GM21529 (cell line): ENCODE measurements at regions not wholly inside any gene's neighbourhood (a gene's known extent, or its start where the extent isn't known, plus 50 kb on each side); places are given as distances from the start of the nearest gene placed in this dataset.

Source experiments
- ATAC-seq: cut with Tn5 transposase; IDR thresholded peaks from one replicate; pipeline ENCODE4 v1.9.1; 2021; ENCODE audit not compliant: unreplicated experiment

DNA sequence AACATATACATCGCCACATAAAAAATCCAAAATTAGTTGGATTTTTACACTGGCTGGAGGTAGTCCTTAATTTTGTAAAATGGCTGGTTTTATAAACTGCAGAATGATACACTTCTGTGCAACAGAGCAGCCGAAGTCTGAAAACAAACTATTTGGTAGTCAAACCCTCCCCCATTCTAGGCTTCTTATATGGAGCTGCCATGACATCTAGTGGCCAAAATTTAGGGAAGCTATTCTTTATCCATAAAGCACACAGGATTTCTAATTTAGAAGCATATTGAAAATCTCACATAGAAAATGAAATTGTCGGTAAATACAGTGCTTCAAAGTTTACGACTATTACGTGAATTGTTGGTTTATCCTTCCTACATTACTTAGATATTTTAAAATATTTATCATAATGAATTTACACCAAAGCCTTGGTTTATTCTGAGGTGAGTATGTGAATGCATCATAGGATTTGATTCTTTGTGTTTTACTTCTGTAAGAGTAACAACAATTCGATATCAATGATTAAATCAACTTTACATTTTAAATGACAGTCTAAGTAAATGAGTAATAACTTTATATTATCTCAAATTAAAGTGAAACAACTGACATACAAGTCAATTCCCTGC lies 113.4 kb upstream of the FAM241A start:
- peak; percentile 83 for ATAC-seq

DNA sequence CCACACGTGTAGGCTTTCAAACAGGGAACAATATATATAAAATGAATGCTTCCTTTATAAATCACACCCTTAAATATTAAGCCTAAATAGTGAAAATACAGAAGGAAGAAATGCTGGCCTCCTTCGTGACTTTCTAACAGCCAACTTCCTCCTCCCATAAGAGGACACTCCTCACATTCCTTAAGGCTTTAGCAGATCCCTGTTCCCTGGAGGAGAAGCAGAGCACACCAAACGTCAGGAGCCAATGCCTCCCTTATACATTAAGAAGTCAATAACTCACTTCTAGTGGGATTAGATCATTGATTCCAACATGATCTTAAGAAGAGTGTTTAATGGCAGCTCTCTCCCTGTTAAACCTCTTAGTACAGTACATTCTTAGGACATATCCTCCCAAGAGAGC lies 108.4 kb upstream of the FAM241A start:
- ATAC-seq = no peak

DNA sequence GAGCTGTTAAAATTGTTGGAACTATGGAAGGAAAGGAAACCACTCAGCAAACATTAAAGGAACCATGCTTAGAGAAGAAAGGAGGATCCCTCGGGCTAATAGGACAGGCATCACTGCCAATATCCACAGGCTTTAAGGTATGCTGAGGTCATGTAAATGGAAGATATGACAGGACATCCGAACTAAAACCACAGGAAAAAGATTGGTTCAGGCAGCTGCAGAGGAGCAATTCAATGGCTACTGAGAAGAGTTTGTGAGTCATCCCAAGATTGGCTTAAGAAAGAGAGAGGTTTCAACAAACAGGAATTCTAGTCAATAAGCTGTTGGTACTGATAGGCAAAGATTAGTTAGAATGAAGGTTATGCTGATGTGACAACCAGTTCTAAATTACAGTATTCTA lies 106.4 kb upstream of the FAM241A start:
- no peak for ATAC-seq

DNA sequence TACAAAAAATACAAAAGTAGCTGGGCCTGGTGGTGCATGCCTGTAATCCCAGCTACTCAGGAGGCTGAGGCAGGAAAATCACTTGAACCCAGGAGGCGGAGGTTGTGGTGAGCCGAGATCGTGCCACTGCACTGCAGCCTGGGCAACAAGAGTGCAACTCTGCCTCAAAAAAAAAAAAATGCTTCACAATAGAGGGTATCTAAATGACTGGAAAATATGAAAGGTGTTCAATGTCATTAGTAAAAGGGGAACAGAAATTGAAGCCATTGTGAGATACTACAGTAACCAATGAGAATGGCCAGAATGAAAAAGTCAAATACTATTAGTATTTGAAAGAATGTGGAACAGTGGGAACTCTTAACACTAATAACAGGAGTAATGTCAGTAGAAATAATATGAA lies 96.1 kb upstream of the FAM241A start:
- ATAC-seq = peak; percentile 96

DNA sequence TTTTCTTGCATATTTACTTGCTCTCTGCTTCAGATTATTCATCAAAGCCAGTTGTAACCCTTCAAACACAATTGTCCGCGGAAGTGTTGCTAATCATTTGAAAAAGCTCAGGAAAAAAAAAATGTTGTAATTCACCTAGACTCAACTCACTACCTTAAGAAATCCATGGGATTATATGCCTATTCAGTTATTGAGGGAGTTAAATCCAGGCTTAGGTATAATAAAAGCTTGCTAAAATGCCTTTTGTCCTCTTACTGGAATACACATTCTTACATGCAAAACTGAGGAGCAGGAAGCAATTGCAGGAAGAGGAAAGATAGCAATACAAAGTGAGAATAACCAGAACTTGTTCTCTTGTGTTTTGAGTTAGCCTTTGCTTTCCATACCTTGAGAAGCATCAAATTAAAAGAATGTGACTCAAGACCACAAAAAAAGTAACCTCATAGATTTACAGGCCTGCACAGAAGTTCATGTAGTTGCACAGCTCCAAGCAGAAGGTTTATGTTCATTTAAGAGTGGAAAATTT lies 91.4 kb upstream of the FAM241A start:
- no peak for ATAC-seq

DNA sequence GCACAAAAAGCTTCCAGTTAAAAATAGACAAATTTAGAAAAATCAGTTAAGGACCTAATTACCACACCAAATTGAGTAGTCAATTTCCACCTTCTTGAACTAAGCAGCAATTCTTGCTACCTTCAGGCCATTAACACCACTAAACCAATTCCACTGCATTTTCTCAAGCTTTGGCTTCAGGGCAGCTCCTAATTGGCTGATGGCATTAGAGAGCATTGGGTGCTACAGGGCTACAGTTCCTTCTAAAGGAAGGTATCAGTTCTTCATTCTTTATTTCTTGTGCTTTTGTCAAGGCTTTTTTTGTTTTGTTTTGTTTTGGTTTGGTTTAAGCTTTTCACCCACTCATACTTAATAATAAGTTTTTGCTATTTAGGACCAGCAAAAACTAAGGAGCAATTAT lies 90.2 kb upstream of the FAM241A start:
- ATAC-seq = no peak

DNA sequence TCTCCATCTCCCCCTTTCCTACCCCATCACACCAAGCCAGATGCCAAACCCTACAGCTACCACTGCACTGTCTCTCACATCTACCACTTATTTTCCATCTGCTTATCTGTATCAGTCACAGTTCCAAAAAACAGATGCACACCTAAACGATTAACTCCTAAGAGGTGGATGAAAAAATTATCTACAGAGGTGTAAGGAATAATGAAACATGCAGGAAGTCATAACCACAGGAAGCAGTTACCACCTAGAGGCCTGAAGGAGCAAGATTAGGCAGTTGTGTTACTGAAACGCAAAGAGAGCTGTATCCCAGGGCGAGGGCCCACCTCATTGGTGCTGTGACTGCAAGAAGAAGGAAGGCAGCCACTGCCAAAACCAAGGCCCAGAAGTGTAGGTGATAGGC lies 87.8 kb upstream of the FAM241A start:
- no peak for ATAC-seq

DNA sequence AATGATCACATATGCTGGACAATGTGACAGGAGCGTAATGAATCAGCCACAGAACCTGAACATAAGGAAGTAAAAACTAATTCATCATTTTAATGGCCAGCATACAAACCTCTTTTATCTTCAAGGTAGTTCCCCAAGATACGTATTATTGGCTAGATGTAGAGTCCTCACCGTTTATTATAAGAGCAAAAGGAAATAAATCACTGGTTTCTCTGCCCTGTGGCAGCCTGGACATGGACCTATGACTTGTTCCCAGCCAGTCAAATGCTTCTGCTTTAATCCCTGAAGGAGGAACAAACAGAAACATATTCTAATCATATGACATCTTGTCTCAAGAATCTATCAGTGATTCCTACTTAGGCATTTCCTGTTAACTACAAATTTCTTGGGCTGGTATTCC lies 86.8 kb upstream of the FAM241A start:
- ATAC-seq = no peak

DNA sequence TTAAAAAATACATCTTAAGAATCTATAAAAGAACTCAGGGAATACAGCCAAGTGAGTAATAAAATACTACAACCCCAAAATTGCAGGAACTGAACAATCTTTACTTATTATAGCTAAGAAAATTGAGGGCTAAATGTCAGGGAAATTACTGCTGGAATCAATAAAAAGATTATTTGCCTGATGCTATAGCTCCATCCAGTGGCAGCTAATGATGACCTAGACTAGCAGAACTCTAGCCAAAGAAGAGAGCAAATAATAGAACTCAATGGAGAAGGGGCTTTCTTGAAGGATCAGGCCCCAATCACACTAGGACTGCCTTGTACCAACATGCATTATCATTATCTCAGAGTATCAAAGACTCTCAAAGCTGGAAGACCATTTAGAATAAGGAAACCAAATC lies 85.0 kb upstream of the FAM241A start:
- ATAC-seq = peak; percentile 44

DNA sequence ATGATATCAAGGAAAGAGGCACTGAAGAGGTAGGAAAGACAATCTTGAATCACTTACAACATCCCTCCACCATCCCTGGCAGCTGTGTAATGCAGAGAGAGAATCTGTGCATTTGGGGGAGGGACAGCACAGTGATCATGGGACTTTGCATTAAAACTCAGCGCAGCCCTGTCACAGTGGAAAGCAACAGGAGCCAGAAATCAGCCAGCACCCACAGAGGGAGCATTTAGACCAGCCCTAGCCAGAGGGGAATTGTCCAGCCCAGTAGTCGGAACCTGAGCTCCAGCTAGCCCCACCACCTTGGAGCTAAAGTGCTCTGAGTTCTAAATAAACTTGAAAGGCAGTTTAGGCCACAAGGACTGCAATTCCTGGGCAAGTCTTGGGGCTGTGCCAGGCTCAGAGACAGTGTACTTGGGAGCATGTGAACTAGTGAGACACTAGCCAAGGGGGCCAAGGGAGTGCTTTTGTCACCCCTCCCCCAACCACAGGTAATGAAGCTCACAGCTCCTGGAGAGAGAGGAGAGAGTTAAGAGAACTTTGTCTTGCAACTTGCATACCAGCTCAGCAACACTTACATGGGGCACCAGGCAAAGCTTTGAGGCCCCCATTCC lies 83.9 kb upstream of the FAM241A start:
- ATAC-seq = no peak

DNA sequence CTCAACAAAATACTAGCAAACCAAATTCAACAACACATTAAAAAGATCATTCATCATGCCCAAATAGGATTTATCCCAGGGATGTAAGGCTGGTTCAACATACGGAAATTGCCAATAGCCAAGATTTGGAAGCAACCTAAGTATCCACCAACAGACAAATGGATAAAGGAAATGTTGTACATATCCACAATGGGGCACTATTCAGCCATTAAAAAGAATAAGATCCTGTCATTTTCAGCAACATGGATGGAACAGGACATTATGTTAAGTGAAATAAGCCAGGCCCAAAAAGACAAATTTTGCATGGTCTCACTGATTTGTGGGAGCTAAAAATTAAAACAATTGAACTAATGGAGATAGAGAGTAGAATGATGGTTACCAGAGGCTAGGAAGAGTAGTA lies 82.0 kb upstream of the FAM241A start:
- ATAC-seq = no peak

DNA sequence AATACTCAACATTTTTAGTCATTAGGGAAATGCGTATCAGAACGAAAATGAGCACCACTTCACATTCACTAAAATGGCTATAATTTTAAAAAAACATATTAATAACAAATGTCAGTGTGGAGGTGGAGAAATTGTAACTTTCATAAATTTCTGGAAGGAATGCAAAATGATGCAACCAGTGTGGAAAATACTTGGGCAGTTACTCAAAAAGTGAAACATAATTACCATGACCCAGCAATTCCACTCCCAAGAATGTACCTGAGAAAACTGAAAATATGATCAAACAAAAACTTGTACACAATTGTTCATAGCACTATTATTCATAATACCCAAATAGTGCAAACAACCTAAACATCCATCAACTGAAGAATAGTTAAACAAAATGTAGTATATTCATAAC lies 76.1 kb upstream of the FAM241A start:
- no peak for ATAC-seq

DNA sequence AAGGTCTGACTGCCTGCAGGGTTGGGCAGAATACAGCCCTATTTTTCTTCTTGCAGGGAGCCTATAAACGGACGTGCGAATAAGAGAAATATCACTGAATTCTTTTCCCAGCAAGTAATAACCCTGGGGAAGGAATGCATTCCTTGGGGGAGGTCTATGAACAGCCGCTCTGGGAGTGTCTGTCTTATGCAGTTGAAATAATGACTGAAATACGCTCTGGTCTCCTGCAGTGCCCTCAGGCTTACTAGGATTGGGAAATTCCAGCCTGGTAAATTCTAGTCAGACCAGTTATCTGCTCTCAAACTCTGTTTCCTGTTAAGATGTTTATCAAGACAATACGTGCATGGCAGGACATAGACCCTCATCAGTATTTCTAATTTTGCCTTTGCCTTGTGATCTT lies 72.1 kb upstream of the FAM241A start:
- ATAC-seq = no peak

DNA sequence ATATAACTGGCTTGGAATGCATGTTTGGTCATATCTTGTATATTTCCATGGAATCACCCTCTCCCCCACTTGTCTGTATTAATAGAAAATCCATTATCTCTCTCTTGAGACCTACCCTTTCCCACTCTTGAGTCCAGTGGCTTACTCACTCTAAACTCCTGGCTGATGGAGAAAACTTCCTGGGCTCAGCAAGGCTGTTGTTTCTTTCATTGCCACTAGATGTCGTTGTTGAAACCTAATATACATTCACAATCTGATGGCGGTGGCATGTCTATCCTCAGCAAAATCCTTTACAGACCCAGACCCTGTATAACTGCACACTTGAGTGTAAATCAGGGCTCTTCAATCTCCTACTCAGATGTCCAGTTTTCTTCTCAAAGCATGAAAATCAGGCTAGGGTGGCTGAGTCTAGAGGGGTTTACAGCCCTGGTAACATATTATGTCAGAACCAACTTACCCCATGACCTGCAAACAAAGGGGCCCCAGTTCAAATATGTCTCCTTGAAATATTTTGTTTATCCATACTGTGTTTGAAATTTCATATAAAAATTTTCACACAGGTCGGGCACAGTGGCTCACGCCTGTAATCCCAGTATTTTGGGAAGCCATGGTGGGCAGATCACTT lies 70.0 kb upstream of the FAM241A start:
- ATAC-seq = peak; percentile 76

DNA sequence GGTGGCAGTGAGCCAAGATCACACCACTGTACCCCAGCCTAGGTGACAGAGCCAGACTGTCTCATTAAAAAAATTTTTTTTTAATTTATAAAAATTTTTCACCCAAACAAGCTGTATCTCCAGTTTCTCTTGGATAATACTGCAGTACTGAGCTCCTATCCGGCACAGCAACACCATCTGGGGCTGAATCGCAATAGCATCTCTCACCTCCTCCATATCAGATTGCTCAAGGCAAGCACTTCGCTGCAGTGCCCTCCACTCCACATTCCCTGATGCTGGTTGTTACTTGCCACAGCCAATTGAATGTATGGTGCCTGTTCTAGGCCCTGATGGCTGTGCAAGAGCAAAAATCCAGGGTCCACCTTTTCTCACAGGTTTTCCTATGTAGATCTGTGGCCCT lies 69.3 kb upstream of the FAM241A start:
- ATAC-seq = no peak

DNA sequence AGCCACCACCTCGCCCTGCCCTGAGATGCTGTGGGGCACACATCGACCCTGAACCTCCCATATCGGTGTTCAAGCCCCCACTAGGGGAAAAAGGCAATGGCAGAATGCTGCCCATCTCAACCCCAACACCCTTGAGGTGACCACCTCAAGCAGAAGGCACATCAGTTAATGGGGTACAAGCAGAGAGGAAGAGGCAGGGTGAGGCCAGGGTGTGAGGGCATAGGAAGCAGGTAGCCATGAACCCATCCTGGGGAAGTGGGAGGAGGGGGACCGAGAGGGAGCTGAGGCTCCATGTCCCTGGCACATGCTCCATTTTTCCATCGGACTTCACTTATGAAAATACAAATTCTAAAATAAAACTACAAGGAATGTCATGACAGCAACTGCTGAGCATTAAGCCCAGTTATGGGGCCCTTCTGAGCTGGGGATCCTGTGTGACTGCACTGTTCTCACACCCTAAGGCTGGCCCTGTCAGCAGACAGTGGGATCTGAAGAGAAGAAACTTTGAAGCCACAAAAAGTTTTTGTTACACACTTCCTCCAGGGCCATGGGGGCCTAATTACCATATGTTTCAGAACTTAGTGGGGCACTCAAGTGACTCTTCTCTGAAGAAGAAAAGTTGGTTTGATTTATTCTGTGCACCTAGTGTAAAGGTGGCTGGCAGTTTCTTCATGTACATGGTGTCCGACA lies 68.2 kb upstream of the FAM241A start:
- ATAC-seq = no peak

DNA sequence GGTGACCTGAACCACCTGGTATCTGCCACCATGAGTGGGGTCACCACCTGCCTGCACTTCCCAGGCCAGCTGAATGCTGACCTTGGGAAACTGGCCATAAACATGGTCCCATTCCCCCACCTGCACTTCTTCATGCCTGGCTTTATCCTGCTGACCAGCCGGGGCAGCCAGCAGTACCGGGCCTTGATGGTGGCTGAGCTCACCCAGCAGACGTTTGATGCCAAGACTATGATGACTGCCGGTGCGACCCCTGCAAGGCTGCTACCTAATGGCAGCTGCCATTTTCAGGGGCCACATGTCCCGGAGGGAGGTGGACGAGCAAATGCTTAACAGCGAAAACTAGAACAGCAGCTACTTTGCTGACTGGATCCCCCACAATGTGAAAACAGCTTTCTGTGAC lies 67.5 kb upstream of the FAM241A start:
- ATAC-seq = no peak

DNA sequence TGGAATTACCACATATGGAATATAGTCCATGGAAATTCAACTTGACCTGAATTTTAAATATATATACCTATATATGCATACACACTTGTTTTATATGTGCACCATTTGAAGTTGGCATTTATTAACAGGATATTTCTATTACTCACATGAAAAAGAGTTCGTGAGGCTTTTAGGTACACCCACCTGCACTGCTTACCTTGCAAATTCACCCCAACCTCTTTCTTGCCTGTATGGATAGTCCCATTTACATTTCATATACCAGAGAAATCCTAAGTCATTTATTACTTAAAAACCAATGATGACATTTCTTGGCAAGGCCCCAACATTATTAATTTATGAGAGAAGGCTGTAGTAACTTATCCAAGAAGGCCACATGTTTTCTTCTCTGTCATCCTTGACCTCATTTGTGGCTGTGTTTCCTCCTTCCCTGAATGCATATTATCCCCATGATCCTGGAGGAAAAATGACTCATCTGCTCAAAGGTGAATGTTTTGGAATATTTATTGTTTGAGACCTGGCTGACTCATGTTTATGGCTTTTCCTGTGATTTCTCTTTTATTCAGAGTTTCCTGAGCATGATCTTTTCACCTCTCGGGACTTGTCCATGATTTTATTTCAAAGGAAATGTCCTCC lies 62.2 kb upstream of the FAM241A start:
- ATAC-seq = no peak

DNA sequence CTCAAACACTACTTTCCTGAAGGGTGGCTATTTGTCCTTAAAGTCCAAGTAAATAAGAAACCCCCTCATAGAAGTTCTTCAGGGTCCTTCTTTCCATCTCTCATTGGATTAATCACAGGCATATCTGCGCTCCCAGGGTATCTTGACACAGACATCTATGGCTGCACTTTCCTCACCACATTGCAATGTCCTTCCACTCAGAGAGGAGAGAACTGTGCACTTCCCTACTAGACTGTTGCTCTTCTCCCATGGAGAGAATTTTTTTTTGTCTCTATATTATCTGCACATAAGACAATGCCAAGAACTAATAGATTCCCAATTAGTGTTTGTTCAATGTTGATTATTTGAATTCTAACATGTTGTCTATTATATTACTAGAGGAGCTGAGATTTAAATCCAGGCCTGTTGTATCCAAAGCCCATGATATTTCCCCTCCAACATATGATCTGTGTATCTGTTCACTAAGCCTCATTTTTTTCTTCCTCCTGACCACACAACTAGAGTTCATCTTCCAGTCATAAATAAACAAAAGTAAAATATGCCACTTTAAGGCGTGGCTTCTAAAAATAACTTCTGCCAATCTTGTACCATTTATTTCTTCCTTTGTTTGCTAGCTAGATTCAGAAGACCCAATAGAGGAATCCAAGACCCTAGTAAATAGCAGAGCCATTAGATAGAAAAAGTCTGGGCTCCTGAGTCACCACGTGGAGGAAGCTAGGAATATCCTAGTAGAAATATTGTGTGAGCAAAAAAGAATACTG lies 61.5 kb upstream of the FAM241A start:
- no peak for ATAC-seq

DNA sequence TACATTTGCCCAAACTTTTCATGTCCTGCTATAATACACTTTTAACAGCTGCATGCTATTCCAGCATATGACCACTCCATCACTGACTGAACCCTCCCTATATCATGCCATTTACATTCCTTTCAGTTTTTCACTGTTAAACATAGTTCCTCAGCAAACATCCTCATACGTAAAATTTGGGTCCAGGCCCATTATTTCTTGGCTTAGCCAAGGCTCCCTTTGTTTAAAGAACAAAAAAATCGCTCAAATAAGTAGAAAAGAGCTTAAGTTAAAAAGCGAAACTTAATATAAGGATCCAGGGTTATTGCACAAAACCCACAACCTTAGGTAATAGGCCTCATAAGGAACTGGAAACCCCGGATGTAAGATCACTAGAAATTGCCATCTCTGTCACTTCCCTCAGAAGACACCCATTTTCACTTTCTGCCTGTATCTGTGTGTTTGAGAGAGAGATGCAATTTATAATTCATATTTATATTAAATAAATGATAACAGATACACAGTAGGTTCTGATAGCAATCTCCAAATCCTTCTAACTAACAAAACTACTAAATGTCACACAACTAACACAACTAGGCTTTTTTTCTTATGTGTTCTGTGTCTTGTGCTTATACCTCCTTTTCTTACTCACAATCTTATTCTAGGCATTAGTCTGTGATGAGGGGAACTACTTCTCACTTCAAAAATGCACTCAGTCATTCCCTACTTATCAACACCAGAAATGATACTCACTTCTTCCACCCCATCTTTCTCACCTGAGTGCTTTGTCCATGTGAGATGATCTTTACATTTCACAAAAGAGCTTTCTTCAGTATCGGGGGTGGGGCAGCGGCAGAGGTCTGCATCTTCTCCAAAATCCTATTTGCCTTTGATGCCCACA lies 59.9 kb upstream of the FAM241A start:
- no peak for ATAC-seq
